ENCODE measurements at regions not wholly inside any gene's neighbourhood (a gene's known extent, or its start where the extent isn't known, plus 50 kb on each side); places are given as distances from the start of the nearest gene placed in this dataset.

DNA sequence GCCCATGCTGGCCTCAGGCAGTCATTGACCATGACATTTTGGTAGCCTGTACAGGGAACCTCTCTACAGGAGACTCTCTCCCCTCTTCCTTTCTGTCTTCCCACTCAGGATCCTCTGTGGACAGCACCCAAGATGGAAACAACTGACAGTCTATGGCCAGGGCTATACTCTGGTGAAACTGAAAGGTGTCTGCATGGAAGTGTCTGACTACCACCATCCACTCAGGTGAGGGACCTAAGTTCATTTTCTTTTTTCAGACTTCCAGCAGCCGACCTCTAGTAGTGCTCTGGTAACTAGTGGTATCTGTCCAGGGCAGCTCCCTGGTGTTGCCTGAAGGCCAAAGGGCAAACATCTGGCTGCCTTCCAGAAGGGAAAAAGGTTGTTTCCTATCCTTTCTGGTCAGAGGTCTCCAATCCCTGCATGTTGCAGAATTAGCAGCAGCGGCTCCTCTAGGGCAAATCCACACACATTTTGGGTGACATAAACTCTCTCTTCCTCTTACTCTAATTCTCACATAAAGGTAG is 804.5 kb downstream of the C4orf33 start:
- H3K27ac ChIP-seq: no peak overlapping the region
- WGBS, 2 donors: 89 to 93% methylated on average over 2 of the region's 2 CpGs
- intact Hi-C loops (cut with DNase I; ENCODE audit: low total_unique reads): no loop called here

DNA sequence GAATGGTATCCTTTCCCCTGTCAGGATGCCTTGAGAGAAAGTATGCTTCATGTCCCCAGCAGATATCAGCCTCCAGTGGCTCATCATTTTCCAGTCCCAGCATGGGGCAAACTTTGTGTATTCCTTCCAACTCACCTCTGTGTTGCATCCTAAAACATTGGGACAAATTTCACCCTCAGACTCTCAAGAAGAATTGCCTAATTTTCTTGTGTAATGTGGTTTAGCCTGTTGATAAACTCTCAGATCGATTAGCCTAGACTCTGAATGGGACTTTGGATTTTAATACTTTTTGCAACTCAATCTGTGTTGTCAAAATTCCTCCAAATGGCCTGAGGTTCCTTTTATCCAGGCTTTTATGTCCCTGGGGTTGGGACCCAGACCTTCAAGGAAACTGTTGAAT is 805.3 kb downstream of the C4orf33 start:
- Histone ChIP-seq H3K36me3 (ENCODE audit: low read depth, missing control alignments) (no peaks in the 10 kb centered on the region), H3K9me3 (no peaks in the 10 kb centered on the region), H3K4me3 (no peak overlapping the region), H3K4me1 (no peaks in the 10 kb centered on the region), H3K27ac (no peak overlapping the region), H3K27me3 (no peaks in the 10 kb centered on the region)
- 35 to 36% methylated on average over 1 of the region's 1 CpG for WGBS, 2 donors
- intact Hi-C loops (cut with DNase I; ENCODE audit: low total_unique reads): no loop called here
- no peak for DNase-seq
- TF ChIP-seq, protein P1, sequence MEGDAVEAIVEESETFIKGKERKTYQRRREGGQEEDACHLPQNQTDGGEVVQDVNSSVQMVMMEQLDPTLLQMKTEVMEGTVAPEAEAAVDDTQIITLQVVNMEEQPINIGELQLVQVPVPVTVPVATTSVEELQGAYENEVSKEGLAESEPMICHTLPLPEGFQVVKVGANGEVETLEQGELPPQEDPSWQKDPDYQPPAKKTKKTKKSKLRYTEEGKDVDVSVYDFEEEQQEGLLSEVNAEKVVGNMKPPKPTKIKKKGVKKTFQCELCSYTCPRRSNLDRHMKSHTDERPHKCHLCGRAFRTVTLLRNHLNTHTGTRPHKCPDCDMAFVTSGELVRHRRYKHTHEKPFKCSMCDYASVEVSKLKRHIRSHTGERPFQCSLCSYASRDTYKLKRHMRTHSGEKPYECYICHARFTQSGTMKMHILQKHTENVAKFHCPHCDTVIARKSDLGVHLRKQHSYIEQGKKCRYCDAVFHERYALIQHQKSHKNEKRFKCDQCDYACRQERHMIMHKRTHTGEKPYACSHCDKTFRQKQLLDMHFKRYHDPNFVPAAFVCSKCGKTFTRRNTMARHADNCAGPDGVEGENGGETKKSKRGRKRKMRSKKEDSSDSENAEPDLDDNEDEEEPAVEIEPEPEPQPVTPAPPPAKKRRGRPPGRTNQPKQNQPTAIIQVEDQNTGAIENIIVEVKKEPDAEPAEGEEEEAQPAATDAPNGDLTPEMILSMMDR (IDR thresholded peaks at IDR 0.05): no peak
- TF ChIP-seq POLR2A (IDR thresholded peaks at IDR 0.05): no peak

More for the DNA sequence above, 804.5 kb downstream of the C4orf33 start:
- no peaks in the 10 kb centered on the region for H3K4me1 ChIP-seq
- no peak for TF ChIP-seq POLR2A (IDR thresholded peaks at IDR 0.05)
- TF ChIP-seq, protein P1 (IDR thresholded peaks at IDR 0.05): no peak
- H3K36me3 ChIP-seq (ENCODE audit: low read depth, missing control alignments): no peaks in the 10 kb centered on the region
- H3K9me3 ChIP-seq: no peaks in the 10 kb centered on the region
- no peaks in the 10 kb centered on the region for H3K27me3 ChIP-seq
- H3K4me3 ChIP-seq: no peak overlapping the region
- no peak for DNase-seq

DNA sequence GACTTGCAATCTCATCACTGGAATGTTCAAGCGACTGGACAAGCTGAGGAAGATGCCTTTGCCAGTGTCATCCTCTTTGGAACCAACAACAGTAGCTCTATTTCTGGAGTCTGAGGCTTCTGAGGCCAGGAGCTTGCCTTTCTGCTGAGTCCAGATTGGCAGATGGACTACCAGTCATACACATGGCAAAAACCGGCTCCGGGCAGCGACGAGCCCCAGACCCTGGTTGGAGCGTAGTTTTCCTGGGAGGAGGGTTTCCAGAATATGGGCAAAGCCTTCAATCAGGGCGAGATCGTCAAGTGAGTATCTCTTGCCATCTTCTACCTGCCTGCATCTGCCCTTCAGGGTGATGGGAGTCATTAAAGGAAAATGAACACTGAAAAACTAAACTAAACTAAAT is 807.9 kb downstream of the C4orf33 start:
- no peaks in the 10 kb centered on the region for H3K9me3 ChIP-seq
- no peaks in the 10 kb centered on the region for H3K36me3 ChIP-seq (ENCODE audit: low read depth, missing control alignments)
- H3K4me3 ChIP-seq: no peak overlapping the region
- 55 to 76% methylated on average over 7 to 8 of the region's 8 CpGs for WGBS, 2 donors
- TF ChIP-seq, protein P1 (IDR thresholded peaks at IDR 0.05): no peak
- TF ChIP-seq POLR2A (IDR thresholded peaks at IDR 0.05): no peak
- H3K27me3 ChIP-seq: no peaks in the 10 kb centered on the region
- no peak for DNase-seq
- H3K4me1 ChIP-seq: no peaks in the 10 kb centered on the region
- no peak overlapping the region for H3K27ac ChIP-seq
- intact Hi-C loops (cut with DNase I; ENCODE audit: low total_unique reads): no loop called here

DNA sequence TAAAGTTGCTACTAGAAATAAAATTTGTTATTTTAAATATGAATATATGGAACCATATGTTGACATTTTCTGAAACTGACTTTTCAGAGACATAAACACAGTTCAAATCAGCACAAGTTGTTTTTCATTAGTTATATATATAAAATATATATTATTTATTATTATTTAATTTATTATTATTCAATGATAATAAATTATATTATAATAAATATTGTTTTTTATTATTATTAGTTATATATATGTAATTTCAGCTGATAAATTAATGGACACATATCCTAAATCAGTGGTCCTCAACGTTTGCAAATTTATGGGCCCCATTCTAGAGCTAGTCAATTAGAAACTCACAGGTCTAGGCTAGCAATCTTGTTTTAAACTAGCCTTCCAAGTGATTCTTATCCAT is 809.3 kb downstream of the C4orf33 start:
- H3K27ac ChIP-seq: no peak overlapping the region
- no peaks in the 10 kb centered on the region for H3K4me1 ChIP-seq
- 72 to 74% methylated on average over 1 of the region's 1 CpG for WGBS, 2 donors
- intact Hi-C loops (cut with DNase I; ENCODE audit: low total_unique reads): no loop called here
- no peak overlapping the region for H3K4me3 ChIP-seq
- no peaks in the 10 kb centered on the region for H3K27me3 ChIP-seq
- no peaks in the 10 kb centered on the region for H3K9me3 ChIP-seq
- no peak for DNase-seq
- no peaks in the 10 kb centered on the region for H3K36me3 ChIP-seq (ENCODE audit: low read depth, missing control alignments)
- TF ChIP-seq, protein P1 (IDR thresholded peaks at IDR 0.05): no peak
- TF ChIP-seq POLR2A (IDR thresholded peaks at IDR 0.05): no peak

DNA sequence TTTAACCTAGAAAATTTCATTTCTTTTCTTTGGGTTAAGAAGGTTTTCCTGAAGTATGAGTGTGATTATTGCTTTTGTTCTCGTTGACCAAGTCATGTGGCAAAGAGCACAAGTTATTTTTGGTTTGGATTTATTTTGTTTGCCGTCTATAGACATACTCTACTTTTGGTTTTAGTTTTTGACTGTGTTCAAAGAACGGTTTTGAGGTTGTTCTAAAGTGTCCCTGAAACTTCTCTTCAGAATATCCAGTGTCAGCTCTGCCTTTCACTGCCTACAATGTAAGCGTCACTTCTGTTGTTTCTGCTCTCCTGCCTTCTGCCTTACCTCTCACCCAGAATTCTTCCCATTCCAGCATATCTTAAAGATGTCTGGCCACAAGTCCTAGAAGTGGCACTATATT is 812.2 kb downstream of the C4orf33 start:
- WGBS, 2 donors: 72 to 75% methylated on average over 4 of the region's 4 CpGs
- Histone ChIP-seq H3K27me3 (no peaks in the 10 kb centered on the region), H3K9me3 (no peaks in the 10 kb centered on the region), H3K4me3 (no peak overlapping the region), H3K27ac (no peak overlapping the region), H3K36me3 (ENCODE audit: low read depth, missing control alignments) (no peaks in the 10 kb centered on the region), H3K4me1 (no peaks in the 10 kb centered on the region)
- intact Hi-C loops (cut with DNase I; ENCODE audit: low total_unique reads): no loop called here
- TF ChIP-seq, protein P1 (IDR thresholded peaks at IDR 0.05): no peak
- no peak for TF ChIP-seq POLR2A (IDR thresholded peaks at IDR 0.05)
- DNase-seq: no peak

Measured in testis (tissue), 2 donors.